GM18858 (cell line): ENCODE measurements at regions not wholly inside any gene's neighbourhood (a gene's known extent, or its start where the extent isn't known, plus 50 kb on each side); places are given as distances from the start of the nearest gene placed in this dataset.
"Not testable (repeated sequence)": the region's sequence is repeated elsewhere in the genome, so short reads cannot be mapped to it uniquely, and the experiment has no call there.

Source experiments
- ATAC-seq: cut with Tn5 transposase; IDR thresholded peaks from one replicate; pipeline ENCODE4 v1.9.1; 2021; ENCODE audit not compliant: unreplicated experiment

GRCh38 chr7:138249975-138250374, 173.7 kb downstream of the AKR1D1 start:
- ATAC-seq: no peak

- not testable (repeated sequence) for ATAC-seq
These were observed 176.4 kb downstream of the AKR1D1 start for GRCh38 chr7:138252666-138253065.

GRCh38 chr7:138254444-138254843, 178.2 kb downstream of the AKR1D1 start:
- no peak for ATAC-seq

GRCh38 chr7:138257459-138258196, 181.4 kb downstream of the AKR1D1 start:
- ATAC-seq: no peak

- no peak for ATAC-seq
These were observed 181.9 kb downstream of the AKR1D1 start for GRCh38 chr7:138258197-138258559.

- no peak for ATAC-seq
These were observed 183.4 kb downstream of the AKR1D1 start for GRCh38 chr7:138259675-138260074.

- no peak for ATAC-seq
These were observed 191.7 kb downstream of the AKR1D1 start for GRCh38 chr7:138267934-138268333.

GRCh38 chr7:138276891-138277290, 183.2 kb upstream of the TRIM24 start:
- ATAC-seq: no peak

GRCh38 chr7:138278601-138279000, 181.5 kb upstream of the TRIM24 start:
- ATAC-seq: no peak

GRCh38 chr7:138282997-138283396, 177.1 kb upstream of the TRIM24 start:
- no peak for ATAC-seq

GRCh38 chr7:138285129-138285528, 174.9 kb upstream of the TRIM24 start:
- ATAC-seq: no peak

- no peak for ATAC-seq
These were observed 173.2 kb upstream of the TRIM24 start for GRCh38 chr7:138286846-138287245.

GRCh38 chr7:138287549-138287948, 172.5 kb upstream of the TRIM24 start:
- no peak for ATAC-seq

- no peak for ATAC-seq
These were observed 171.0 kb upstream of the TRIM24 start for GRCh38 chr7:138289082-138289481.

- ATAC-seq: no peak
These were observed 170.2 kb upstream of the TRIM24 start for GRCh38 chr7:138289864-138290263.

GRCh38 chr7:138292951-138293350, 167.1 kb upstream of the TRIM24 start:
- ATAC-seq: no peak

GRCh38 chr7:138295049-138295637, 164.9 kb upstream of the TRIM24 start:
- peak; percentile 67 for ATAC-seq

- ATAC-seq: no peak
These were observed 162.5 kb upstream of the TRIM24 start for GRCh38 chr7:138297526-138297925.

GRCh38 chr7:138299066-138299465, 161.0 kb upstream of the TRIM24 start:
- no peak for ATAC-seq

- ATAC-seq: no peak
These were observed 156.6 kb upstream of the TRIM24 start for GRCh38 chr7:138303230-138304070.

- no peak for ATAC-seq
These were observed 156.1 kb upstream of the TRIM24 start for GRCh38 chr7:138304071-138304320.

GRCh38 chr7:138307633-138308032, 152.4 kb upstream of the TRIM24 start:
- no peak for ATAC-seq
